Ovary (tissue), 7 donors: ENCODE measurements at regions not wholly inside any gene's neighbourhood (a gene's known extent, or its start where the extent isn't known, plus 50 kb on each side); places are given as distances from the start of the nearest gene placed in this dataset.

Experiments
- DNase-seq, 5 donors: peaks; one replicate each; pipeline ENCODE4 v3.0.0-alpha.2; 2019 to 2020
- H3K27ac ChIP-seq, 2 donors: fragments of 200-600 bp; one replicate each; pipeline versions ENCODE4 v1.5.1 to v1.8.0; 2019 to 2022
- H3K27me3 ChIP-seq: fragments of 200-600 bp; one replicate; pipeline ENCODE4 v1.8.0; 2022
- H3K36me3 ChIP-seq: fragments of 200-600 bp; sonication (generic); one replicate; pipeline ENCODE4 v1.5.1; 2019
- H3K4me1 ChIP-seq: one replicate; pipeline ENCODE4 v1.8.1; 2013; ENCODE audit warnings: mild to moderate bottlenecking, moderate library complexity; ENCODE audit not compliant: insufficient read depth
- H3K4me3 ChIP-seq: fragments of 200-600 bp; sonication (generic); one replicate; pipeline ENCODE4 v1.5.1; 2017
- H3K9me3 ChIP-seq, 2 donors: fragments of 200-600 bp in 1 of 2; sonication (generic) in 1 of 2; one replicate each; pipeline versions ENCODE4 v1.5.1 to v1.8.1; 2013 to 2019; ENCODE audit warnings: mild to moderate bottlenecking in 1 of 2, moderate library complexity in 1 of 2
- EP300 ChIP-seq: sonication (generic); formaldehyde crosslinking; IDR thresholded peaks from one replicate; pipeline ENCODE4 v1.6.1; 2017; ENCODE audit warnings: antibody characterized with exemption
- POLR2A ChIP-seq: fragments of 450-650 bp; IDR thresholded peaks from one replicate; pipeline ENCODE4 v1.6.1; 2017; ENCODE audit warnings: antibody characterized with exemption, mild to moderate bottlenecking, moderate library complexity
- WGBS, 3 donors: extraction: QIAGEN DNeasy Blood & Tissue Kit in 1 of 3; methylation state at CpG; one replicate each; pipeline versions ENCODE4 v1.1.5 to v1.1.7; 2013 to 2017; 5-methylcytosine and 5-hydroxymethylcytosine counted together
- intact Hi-C, 4 donors: fragments of 100-400 bp; cut with DNase I; formaldehyde crosslinking; loops; one replicate each; pipeline versions ENCODE4 v1.11.0 to v1.15.1; 2022 to 2023
- TF ChIP-seq, protein P1 (sequence below), 3 donors: fragments of 450-650 bp in 2 of 3; fragments of 200-600 bp in 1 of 3; IDR thresholded peaks; one replicate each; pipeline versions ENCODE4 v1.5.1 to v1.8.0; 2016 to 2022; ENCODE audit warnings: antibody characterized with exemption in 3 of 3, mild to moderate bottlenecking in 1 of 3
- donor health status: DM: no; HTN: no; CAD: no; lungs with moderate emphysema.
- donor health status: DM: no; HTN: no; CAD: no.
- donor health status: Bipolar disorder and iron deficiency.
- donor health status: DM: no; HTN: no; CAD: no.
- donor health status: DM: yes; HTN: yes; CAD: no.

DNA sequence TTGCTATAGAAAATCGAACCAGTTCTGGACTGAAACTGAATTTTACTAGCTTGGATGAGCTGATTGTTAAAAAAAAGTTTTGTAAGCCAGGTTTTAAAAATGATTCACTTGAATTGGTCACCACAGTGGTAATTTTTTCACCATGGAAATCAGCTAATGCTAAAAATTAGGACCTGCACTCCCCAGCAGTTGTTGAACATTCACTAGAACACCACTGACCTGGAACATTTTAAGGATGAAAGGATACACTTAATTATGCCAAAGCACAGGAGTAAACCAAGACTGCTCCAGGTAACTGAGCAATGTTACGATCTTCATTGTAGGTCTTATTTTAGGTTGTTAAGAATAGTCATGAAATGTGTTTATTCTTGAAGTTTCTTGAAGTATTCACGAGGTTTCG lies 1342.6 kb upstream of the SPRY2 start:
- peaks cover 2% of the 10 kb centered on the region for H3K27me3 ChIP-seq
- intact Hi-C loops = no loop called here
- no peaks in the 10 kb centered on the region for H3K36me3 ChIP-seq
- TF ChIP-seq POLR2A (no peak), EP300 (no peak)
- TF ChIP-seq, protein P1, sequence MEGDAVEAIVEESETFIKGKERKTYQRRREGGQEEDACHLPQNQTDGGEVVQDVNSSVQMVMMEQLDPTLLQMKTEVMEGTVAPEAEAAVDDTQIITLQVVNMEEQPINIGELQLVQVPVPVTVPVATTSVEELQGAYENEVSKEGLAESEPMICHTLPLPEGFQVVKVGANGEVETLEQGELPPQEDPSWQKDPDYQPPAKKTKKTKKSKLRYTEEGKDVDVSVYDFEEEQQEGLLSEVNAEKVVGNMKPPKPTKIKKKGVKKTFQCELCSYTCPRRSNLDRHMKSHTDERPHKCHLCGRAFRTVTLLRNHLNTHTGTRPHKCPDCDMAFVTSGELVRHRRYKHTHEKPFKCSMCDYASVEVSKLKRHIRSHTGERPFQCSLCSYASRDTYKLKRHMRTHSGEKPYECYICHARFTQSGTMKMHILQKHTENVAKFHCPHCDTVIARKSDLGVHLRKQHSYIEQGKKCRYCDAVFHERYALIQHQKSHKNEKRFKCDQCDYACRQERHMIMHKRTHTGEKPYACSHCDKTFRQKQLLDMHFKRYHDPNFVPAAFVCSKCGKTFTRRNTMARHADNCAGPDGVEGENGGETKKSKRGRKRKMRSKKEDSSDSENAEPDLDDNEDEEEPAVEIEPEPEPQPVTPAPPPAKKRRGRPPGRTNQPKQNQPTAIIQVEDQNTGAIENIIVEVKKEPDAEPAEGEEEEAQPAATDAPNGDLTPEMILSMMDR (IDR thresholded peaks at IDR 0.05) = no peak
- no peaks in the 10 kb centered on the region for H3K9me3 ChIP-seq
- H3K4me3 ChIP-seq = no peak overlapping the region
- 73 to 79% (median 74%) methylated on average over 4 of the region's 4 CpGs for WGBS, 3 donors
- no peak for DNase-seq
- H3K4me1 ChIP-seq = no peaks in the 10 kb centered on the region
- no peak overlapping the region for H3K27ac ChIP-seq

- H3K27me3 ChIP-seq = peaks cover 2% of the 10 kb centered on the region
- intact Hi-C loops = no loop called here
- 40 to 50% (median 44%) methylated on average over 2 of the region's 2 CpGs for WGBS, 3 donors
- no peak overlapping the region for H3K27ac ChIP-seq
- H3K36me3 ChIP-seq = no peaks in the 10 kb centered on the region
- H3K9me3 ChIP-seq = no peaks in the 10 kb centered on the region
- H3K4me1 ChIP-seq = no peaks in the 10 kb centered on the region
- H3K4me3 ChIP-seq = no peak overlapping the region
- no peak for TF ChIP-seq POLR2A
- no peak for TF ChIP-seq EP300
- TF ChIP-seq, protein P1 (IDR thresholded peaks at IDR 0.05) = no peak
- no peak for DNase-seq
Observed at GRCh38 chr13:81682081-81682630, 1341.2 kb upstream of the SPRY2 start.

GRCh38 chr13:81677857-81678256 lies 1336.9 kb upstream of the SPRY2 start:
- Histone ChIP-seq H3K36me3 (no peaks in the 10 kb centered on the region), H3K9me3 (no peaks in the 10 kb centered on the region), H3K4me3 (no peak overlapping the region), H3K4me1 (no peaks in the 10 kb centered on the region), H3K27me3 (peaks cover under 1% of the 10 kb centered on the region), H3K27ac (no peak overlapping the region)
- no peak for TF ChIP-seq EP300
- WGBS, 3 donors = 76 to 86% (median 77%) methylated on average over 2 of the region's 2 CpGs
- intact Hi-C loops = no loop called here
- no peak for DNase-seq

DNA sequence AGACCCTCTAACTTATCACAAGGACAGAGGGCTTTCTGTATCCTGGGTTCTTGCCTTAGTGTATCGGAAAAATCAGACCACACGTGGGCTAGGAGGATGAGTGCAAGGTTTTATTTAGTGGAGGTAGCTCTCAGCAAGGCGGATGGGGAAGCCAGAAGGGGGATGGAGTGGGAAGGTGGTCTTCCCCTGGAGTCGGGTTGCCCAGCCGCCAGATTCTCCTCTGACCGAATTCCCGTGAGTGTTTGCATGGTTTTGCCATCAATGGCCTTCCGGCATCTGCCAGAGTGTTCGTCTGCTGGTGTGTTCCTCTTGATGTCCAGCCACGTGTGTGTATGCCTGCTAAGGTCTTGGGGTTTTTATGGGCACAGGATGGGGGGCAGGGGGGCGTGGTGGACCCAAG lies 1335.1 kb upstream of the SPRY2 start:
- 84 to 88% (median 87%) methylated on average over 11 of the region's 11 CpGs for WGBS, 3 donors
- H3K4me3 ChIP-seq = no peak overlapping the region
- TF ChIP-seq EP300 (no peak), POLR2A (no peak)
- TF ChIP-seq, protein P1 (IDR thresholded peaks at IDR 0.05) = no peak
- no peak for DNase-seq
- H3K27me3 ChIP-seq = no peaks in the 10 kb centered on the region
- no peak overlapping the region for H3K27ac ChIP-seq
- no peaks in the 10 kb centered on the region for H3K9me3 ChIP-seq
- intact Hi-C loops = no loop called here
- H3K36me3 ChIP-seq = no peaks in the 10 kb centered on the region
- H3K4me1 ChIP-seq = no peaks in the 10 kb centered on the region

DNA sequence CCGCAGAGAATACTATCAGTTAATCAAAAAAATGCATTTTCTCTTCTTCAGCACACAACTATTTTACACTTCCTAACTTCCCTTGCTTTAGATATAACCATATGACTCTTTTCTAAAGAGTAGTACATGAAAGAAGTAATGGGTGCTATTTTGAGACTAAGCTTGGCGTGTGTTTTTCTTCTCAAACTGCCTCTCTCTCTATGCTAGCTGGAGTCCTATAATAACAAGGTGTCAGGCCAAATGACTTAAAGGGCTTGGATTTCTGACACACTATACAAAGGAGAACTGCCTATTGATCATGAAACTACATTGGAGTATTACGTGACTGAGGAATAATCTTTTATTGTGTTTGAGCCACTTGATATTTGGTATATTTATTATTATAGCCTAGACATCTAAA lies 1330.1 kb upstream of the SPRY2 start:
- WGBS, 3 donors = 77 to 83% (median 83%) methylated on average over 3 of the region's 3 CpGs
- DNase-seq = no peak
- intact Hi-C loops = no loop called here

More for the DNA sequence above, 1330.1 kb upstream of the SPRY2 start:
- TF ChIP-seq EP300 (no peak), POLR2A (no peak)
- TF ChIP-seq, protein P1 (IDR thresholded peaks at IDR 0.05) = no peak
- Histone ChIP-seq H3K27ac (no peak overlapping the region), H3K4me3 (no peak overlapping the region), H3K4me1 (no peaks in the 10 kb centered on the region), H3K9me3 (no peaks in the 10 kb centered on the region), H3K36me3 (no peaks in the 10 kb centered on the region), H3K27me3 (no peaks in the 10 kb centered on the region)
